Stimulated activated CD4-positive, alpha-beta T cell treated with anti-CD3 and anti-CD28 coated beads, TNF-alpha, amount 100 ng/mL, for 1 hour (primary cell): ENCODE measurements at regions not wholly inside any gene's neighbourhood (a gene's known extent, or its start where the extent isn't known, plus 50 kb on each side); places are given as distances from the start of the nearest gene placed in this dataset.
"Not testable (repeated sequence)": the region's sequence is repeated elsewhere in the genome, so short reads cannot be mapped to it uniquely, and the experiment has no call there.

Experiments used
- DNase-seq, 3 donors: peaks; one replicate each; pipeline ENCODE4 v3.0.0-alpha.2; 2020; ENCODE audit warnings: low read depth in 3 of 3, low spot score in 1 of 3

GRCh38 chr5:158451203-158451992 is 592.5 kb upstream of the CLINT1 start:
- DNase-seq, result no peak

GRCh38 chr5:158450751-158451171 is 591.8 kb upstream of the CLINT1 start:
- DNase-seq, result no peak

- not testable (repeated sequence) for DNase-seq
Measured at GRCh38 chr5:158446761-158447160, 587.8 kb upstream of the CLINT1 start.

- not testable (repeated sequence) for DNase-seq
Measured at GRCh38 chr5:158439204-158439603, 580.3 kb upstream of the CLINT1 start.

GRCh38 chr5:158436271-158437065 is 577.5 kb upstream of the CLINT1 start:
- DNase-seq, result no peak

- DNase-seq, result peak in 1 of 3 donors; percentile 2
Measured at GRCh38 chr5:158435161-158435616, 576.2 kb upstream of the CLINT1 start.

GRCh38 chr5:158434749-158435148 is 575.8 kb upstream of the CLINT1 start:
- no peak for DNase-seq

- DNase-seq, result no peak
Measured at GRCh38 chr5:158433634-158434033, 574.7 kb upstream of the CLINT1 start.

GRCh38 chr5:158431369-158432029 is 572.6 kb upstream of the CLINT1 start:
- DNase-seq, result no peak

- DNase-seq, result no peak
Measured at GRCh38 chr5:158430798-158431167, 571.8 kb upstream of the CLINT1 start.

- DNase-seq, result no peak
Measured at GRCh38 chr5:158430166-158430797, 571.3 kb upstream of the CLINT1 start.

- DNase-seq, result no peak
Measured at GRCh38 chr5:158429564-158429963, 570.6 kb upstream of the CLINT1 start.

GRCh38 chr5:158423623-158424200 is 564.8 kb upstream of the CLINT1 start:
- DNase-seq, result no peak

GRCh38 chr5:158422653-158423515 is 563.9 kb upstream of the CLINT1 start:
- no peak for DNase-seq

GRCh38 chr5:158421319-158421718 is 562.4 kb upstream of the CLINT1 start:
- DNase-seq, result no peak

GRCh38 chr5:158419186-158419585 is 560.2 kb upstream of the CLINT1 start:
- no peak for DNase-seq

GRCh38 chr5:158414780-158415179 is 555.8 kb upstream of the CLINT1 start:
- DNase-seq, result no peak

- no peak for DNase-seq
Measured at GRCh38 chr5:158414333-158414762, 555.4 kb upstream of the CLINT1 start.

- DNase-seq, result no peak
Measured at GRCh38 chr5:158413122-158413680, 554.3 kb upstream of the CLINT1 start.

- DNase-seq, result no peak
Measured at GRCh38 chr5:158410976-158411375, 552.0 kb upstream of the CLINT1 start.
